VCaP (cell line): ENCODE measurements at regions not wholly inside any gene's neighbourhood (a gene's known extent, or its start where the extent isn't known, plus 50 kb on each side); places are given as distances from the start of the nearest gene placed in this dataset.

Source experiments
- H3K27ac ChIP-seq: fragments of 450-650 bp; 2 replicates; pipeline ENCODE4 v1.5.1; 2017
- CTCF ChIP-seq: fragments of 450-650 bp; conservative IDR thresholded peaks from 2 replicates; pipeline ENCODE4 v1.5.1; 2017; ENCODE audit warnings: mild to moderate bottlenecking, moderate library complexity

- no peak for TF ChIP-seq CTCF
- no peak overlapping the region for H3K27ac ChIP-seq
These were observed 92.6 kb upstream of the LGALSL start for GRCh38 chr2:64361151-64361938.

- TF ChIP-seq CTCF: no peak
- no peak overlapping the region for H3K27ac ChIP-seq
These were observed 91.4 kb upstream of the LGALSL start for GRCh38 chr2:64362562-64363026.

GRCh38 chr2:64363140-64363539, 90.8 kb upstream of the LGALSL start:
- no peak overlapping the region for H3K27ac ChIP-seq
- no peak for TF ChIP-seq CTCF

- H3K27ac ChIP-seq: no peak overlapping the region
- TF ChIP-seq CTCF: no peak
These were observed 90.1 kb upstream of the LGALSL start for GRCh38 chr2:64363848-64364247.

- no peak for TF ChIP-seq CTCF
- no peak overlapping the region for H3K27ac ChIP-seq
These were observed 86.3 kb upstream of the LGALSL start for GRCh38 chr2:64367444-64368232.

GRCh38 chr2:64369706-64370105, 84.3 kb upstream of the LGALSL start:
- H3K27ac ChIP-seq: no peak overlapping the region
- no peak for TF ChIP-seq CTCF

GRCh38 chr2:64371727-64372126, 82.2 kb upstream of the LGALSL start:
- no peak overlapping the region for H3K27ac ChIP-seq
- TF ChIP-seq CTCF: no peak
